Inferior parietal cortex (tissue), 1 donor: ENCODE measurements at regions not wholly inside any gene's neighbourhood (a gene's known extent, or its start where the extent isn't known, plus 50 kb on each side); places are given as distances from the start of the nearest gene placed in this dataset.

Experiments
- DNase-seq: peaks from one replicate; pipeline ENCODE4 v3.0.0-alpha.2; 2016; ENCODE audit errors: extremely low spot score

GRCh38 chr2:215772003-215772402 lies 241.3 kb downstream of the MREG start:
- DNase-seq: no peak

- DNase-seq: no peak
These were observed 242.1 kb downstream of the MREG start for GRCh38 chr2:215771241-215771640.

- no peak for DNase-seq
These were observed 242.7 kb downstream of the MREG start for GRCh38 chr2:215770668-215771067.

- DNase-seq: no peak
These were observed 244.1 kb downstream of the MREG start for GRCh38 chr2:215769246-215769645.

GRCh38 chr2:215767625-215768024 lies 245.7 kb downstream of the MREG start:
- DNase-seq: no peak

GRCh38 chr2:215765729-215766360 lies 247.5 kb downstream of the MREG start:
- no peak for DNase-seq

GRCh38 chr2:215764441-215765048 lies 248.8 kb downstream of the MREG start:
- DNase-seq: no peak

- no peak for DNase-seq
These were observed 252.8 kb downstream of the MREG start for GRCh38 chr2:215760557-215760956.

- DNase-seq: no peak
These were observed 253.3 kb downstream of the MREG start for GRCh38 chr2:215760091-215760490.

- no peak for DNase-seq
These were observed 254.7 kb downstream of the MREG start for GRCh38 chr2:215758691-215759090.

GRCh38 chr2:215756346-215756730 lies 257.0 kb downstream of the MREG start:
- DNase-seq: no peak

GRCh38 chr2:215755641-215756345 lies 257.6 kb downstream of the MREG start:
- no peak for DNase-seq

- DNase-seq: no peak
These were observed 258.8 kb downstream of the MREG start for GRCh38 chr2:215754546-215754945.

GRCh38 chr2:215753808-215754207 lies 259.5 kb downstream of the MREG start:
- DNase-seq: no peak

GRCh38 chr2:215752991-215753390 lies 260.4 kb downstream of the MREG start:
- DNase-seq: no peak

GRCh38 chr2:215752436-215752835 lies 260.9 kb downstream of the MREG start:
- DNase-seq: no peak

- no peak for DNase-seq
These were observed 261.5 kb downstream of the MREG start for GRCh38 chr2:215751911-215752272.

- DNase-seq: no peak
These were observed 262.0 kb downstream of the MREG start for GRCh38 chr2:215751200-215751910.

- DNase-seq: no peak
These were observed 262.6 kb downstream of the MREG start for GRCh38 chr2:215750763-215751162.

- no peak for DNase-seq
These were observed 264.0 kb downstream of the MREG start for GRCh38 chr2:215749092-215749957.

GRCh38 chr2:215748446-215748845 lies 264.9 kb downstream of the MREG start:
- DNase-seq: peak; percentile 5
